GM18951 (cell line): ENCODE measurements at regions not wholly inside any gene's neighbourhood (a gene's known extent, or its start where the extent isn't known, plus 50 kb on each side); places are given as distances from the start of the nearest gene placed in this dataset.
"Not testable (repeated sequence)": the region's sequence is repeated elsewhere in the genome, so short reads cannot be mapped to it uniquely, and the experiment has no call there.

Experiments used
- POLR2A ChIP-seq: IDR thresholded peaks from 4 replicates; pipeline ENCODE4 v1.6.1; 2011; ENCODE audit warnings: mild to moderate bottlenecking; ENCODE audit not compliant: insufficient read length, insufficient read depth; ENCODE audit errors: extremely low read depth
- in situ Hi-C: fragments of 300-500 bp; cut with MboI; formaldehyde crosslinking; loops from one replicate; pipeline ENCODE4 v1.12.0; 2022; ENCODE audit warnings: low sequenced_read_pairs, mixed read lengths, inconsistent platforms; ENCODE audit not compliant: unreplicated experiment

GRCh38 chr18:67455890-67456501 lies 60.5 kb downstream of the DSEL start:
- no peak for TF ChIP-seq POLR2A
- in situ Hi-C loops: no loop called here

GRCh38 chr18:67453901-67454300 lies 62.6 kb downstream of the DSEL start:
- TF ChIP-seq POLR2A: no peak
- in situ Hi-C loops: no loop called here

- no peak for TF ChIP-seq POLR2A
- in situ Hi-C loops: no loop called here
These were observed 64.6 kb downstream of the DSEL start for GRCh38 chr18:67451960-67452359.

GRCh38 chr18:67451101-67451500 lies 65.4 kb downstream of the DSEL start:
- in situ Hi-C loops: not testable (repeated sequence)

- TF ChIP-seq POLR2A: no peak
- in situ Hi-C loops: no loop called here
These were observed 82.5 kb downstream of the DSEL start for GRCh38 chr18:67433971-67434370.

GRCh38 chr18:67432806-67433205 lies 83.7 kb downstream of the DSEL start:
- no peak for TF ChIP-seq POLR2A
- in situ Hi-C loops: no loop called here

GRCh38 chr18:67428805-67429204 lies 87.7 kb downstream of the DSEL start:
- TF ChIP-seq POLR2A: no peak
- in situ Hi-C loops: no loop called here

- TF ChIP-seq POLR2A: no peak
- in situ Hi-C loops: no loop called here
These were observed 88.4 kb downstream of the DSEL start for GRCh38 chr18:67428158-67428557.

GRCh38 chr18:67426486-67426885 lies 90.0 kb downstream of the DSEL start:
- in situ Hi-C loops: no loop called here

GRCh38 chr18:67425672-67426071 lies 90.8 kb downstream of the DSEL start:
- TF ChIP-seq POLR2A: no peak
- in situ Hi-C loops: no loop called here

More at GRCh38 chr18:67426486-67426885, 90.0 kb downstream of the DSEL start:
- TF ChIP-seq POLR2A: no peak

GRCh38 chr18:67421651-67422050 lies 94.9 kb downstream of the DSEL start:
- in situ Hi-C loops: no loop called here
- TF ChIP-seq POLR2A: no peak

GRCh38 chr18:67417864-67418523 lies 98.5 kb downstream of the DSEL start:
- TF ChIP-seq POLR2A: no peak
- in situ Hi-C loops: no loop called here

- no peak for TF ChIP-seq POLR2A
These were observed 105.4 kb downstream of the DSEL start for GRCh38 chr18:67411116-67411515.

More at GRCh38 chr18:67411116-67411515, 105.4 kb downstream of the DSEL start:
- in situ Hi-C loops: no loop called here
